Neural crest cell (in vitro differentiated cells): ENCODE measurements at regions not wholly inside any gene's neighbourhood (a gene's known extent, or its start where the extent isn't known, plus 50 kb on each side); places are given as distances from the start of the nearest gene placed in this dataset.

Experiments
- DNase-seq: peaks from one replicate; pipeline ENCODE4 v3.0.0; 2021; ENCODE audit warnings: low read depth, mixed read lengths, low spot score
- H3K27ac Mint-ChIP-seq: one replicate; pipeline ENCODE4 v1.8.0; 2021; ENCODE audit warnings: mild to moderate bottlenecking, mixed read lengths; ENCODE audit not compliant: unreplicated experiment
- H3K27me3 Mint-ChIP-seq: 2 replicates; pipeline ENCODE4 v1.8.0; 2021; ENCODE audit warnings: low read depth, mild to moderate bottlenecking, mixed read lengths
- H3K36me3 Mint-ChIP-seq: 2 replicates; pipeline ENCODE4 v1.8.0; 2021; ENCODE audit warnings: low read depth, mild to moderate bottlenecking, mixed read lengths
- H3K4me1 Mint-ChIP-seq: 2 replicates; pipeline ENCODE4 v1.8.0; 2021; ENCODE audit warnings: mixed read lengths
- H3K4me3 Mint-ChIP-seq: one replicate; pipeline ENCODE4 v1.8.0; 2021; ENCODE audit warnings: mild to moderate bottlenecking, mixed read lengths
- H3K9me3 Mint-ChIP-seq: 2 replicates; pipeline ENCODE4 v1.8.0; 2021; ENCODE audit warnings: mixed read lengths
- CTCF ChIP-seq: fragments of 200-600 bp; sonication (generic); conservative IDR thresholded peaks from 2 replicates; pipeline ENCODE4 v1.5.0; 2021; ENCODE audit warnings: antibody characterized with exemption, mild to moderate bottlenecking

GRCh38 chr2:42908518-42909200 lies 116.3 kb upstream of the HAAO start:
- no peaks in the 10 kb centered on the region for H3K9me3 Mint-ChIP-seq
- no peak for DNase-seq
- no peak overlapping the region for H3K4me3 Mint-ChIP-seq
- H3K4me1 Mint-ChIP-seq = peaks cover 20% of the 10 kb centered on the region
- H3K27ac Mint-ChIP-seq = no peak overlapping the region
- no peaks in the 10 kb centered on the region for H3K36me3 Mint-ChIP-seq
- no peak for TF ChIP-seq CTCF
- no peaks in the 10 kb centered on the region for H3K27me3 Mint-ChIP-seq

GRCh38 chr2:42907835-42908234 lies 115.5 kb upstream of the HAAO start:
- TF ChIP-seq CTCF = no peak
- DNase-seq = no peak
- Mint-ChIP-seq H3K9me3 (no peaks in the 10 kb centered on the region), H3K36me3 (no peaks in the 10 kb centered on the region), H3K27ac (no peak overlapping the region), H3K4me3 (no peak overlapping the region), H3K27me3 (no peaks in the 10 kb centered on the region), H3K4me1 (peaks cover 20% of the 10 kb centered on the region)

GRCh38 chr2:42906557-42907411 lies 114.4 kb upstream of the HAAO start:
- TF ChIP-seq CTCF = no peak
- Mint-ChIP-seq H3K27ac (no peak overlapping the region), H3K4me3 (no peak overlapping the region), H3K27me3 (no peaks in the 10 kb centered on the region), H3K36me3 (no peaks in the 10 kb centered on the region), H3K4me1 (peaks cover 20% of the 10 kb centered on the region), H3K9me3 (no peaks in the 10 kb centered on the region)
- no peak for DNase-seq

- H3K4me3 Mint-ChIP-seq = no peak overlapping the region
- H3K27me3 Mint-ChIP-seq = no peaks in the 10 kb centered on the region
- no peak overlapping the region for H3K27ac Mint-ChIP-seq
- no peak for DNase-seq
- no peaks in the 10 kb centered on the region for H3K36me3 Mint-ChIP-seq
- no peak for TF ChIP-seq CTCF
- H3K4me1 Mint-ChIP-seq = peaks cover 20% of the 10 kb centered on the region
- no peaks in the 10 kb centered on the region for H3K9me3 Mint-ChIP-seq
Observed at GRCh38 chr2:42906111-42906556, 113.8 kb upstream of the HAAO start.

GRCh38 chr2:42905341-42906110 lies 113.1 kb upstream of the HAAO start:
- H3K9me3 Mint-ChIP-seq = no peaks in the 10 kb centered on the region

More at GRCh38 chr2:42905341-42906110, 113.1 kb upstream of the HAAO start:
- no peaks in the 10 kb centered on the region for H3K36me3 Mint-ChIP-seq
- H3K4me3 Mint-ChIP-seq = no peak overlapping the region
- DNase-seq = no peak
- no peaks in the 10 kb centered on the region for H3K27me3 Mint-ChIP-seq
- no peak overlapping the region for H3K27ac Mint-ChIP-seq
- peaks cover 21% of the 10 kb centered on the region for H3K4me1 Mint-ChIP-seq
- TF ChIP-seq CTCF = no peak
